PC-9 (cell line): ENCODE measurements at regions not wholly inside any gene's neighbourhood (a gene's known extent, or its start where the extent isn't known, plus 50 kb on each side); places are given as distances from the start of the nearest gene placed in this dataset.

Source experiments
- BruUV-seq: library from RNA; stranded (reverse); fragments of 400-500 nt; replicated peaks from 2 replicates; lab custom pipeline; 2021; lab: Mats Ljungman, UMichigan
- CTCF ChIA-PET: fragments of 300-600 bp; sonication (Branson Sonifier 250); formaldehyde crosslinking; loops from one replicate; lab custom pipeline; 2022; ENCODE audit warnings: antibody characterized with exemption; lab: Charles Lee
- POLR2A ChIA-PET: fragments of 300-600 bp; sonication (Branson Sonifier 250); formaldehyde crosslinking; loops from one replicate; lab custom pipeline; 2022; ENCODE audit warnings: antibody characterized with exemption; ENCODE audit not compliant: unreplicated experiment; lab: Charles Lee
- DNase-seq, 2 experiments: peaks; one replicate each; pipeline versions ENCODE4 v3.0.0 to v3.0.0-alpha.2; 2015 to 2022; ENCODE audit warnings: mixed read lengths in 1 of 2
- H2AFZ ChIP-seq: fragments of 200-600 bp; sonication (generic); 2 replicates; pipeline ENCODE4 v1.8.1; 2017; ENCODE audit warnings: antibody characterized with exemption
- H3F3A ChIP-seq: fragments of 200-600 bp; sonication (generic); 2 replicates; pipeline ENCODE4 v1.8.1; 2017; ENCODE audit warnings: antibody characterized with exemption, mild to moderate bottlenecking, low read depth; ENCODE audit not compliant: insufficient read depth
- H3K27ac ChIP-seq: fragments of 200-600 bp; sonication (generic); 2 replicates; pipeline ENCODE4 v1.6.1; 2016; ENCODE audit warnings: mixed run types
- H3K27me3 ChIP-seq: fragments of 200-600 bp; sonication (generic); 2 replicates; pipeline ENCODE4 v1.6.1; 2016; ENCODE audit warnings: low read depth, mixed run types; ENCODE audit not compliant: insufficient read depth
- H3K36me3 ChIP-seq: fragments of 200-600 bp; sonication (generic); 2 replicates; pipeline ENCODE4 v1.6.1; 2016; ENCODE audit warnings: low read depth, mixed run types
- H3K4me1 ChIP-seq: fragments of 200-600 bp; sonication (generic); replicated peaks from 2 replicates; pipeline ENCODE4 v1.6.1; 2016; ENCODE audit warnings: mixed run types; ENCODE audit not compliant: insufficient read depth
- H3K4me2 ChIP-seq: fragments of 200-600 bp; sonication (generic); 2 replicates; pipeline ENCODE4 v1.6.1; 2017; ENCODE audit warnings: mixed run types
- H3K4me3 ChIP-seq: fragments of 200-600 bp; sonication (generic); 2 replicates; pipeline ENCODE4 v1.6.1; 2016; ENCODE audit warnings: mixed run types
- H3K79me2 ChIP-seq: fragments of 200-600 bp; sonication (generic); 2 replicates; pipeline ENCODE4 v1.6.1; 2017; ENCODE audit warnings: low read depth, mixed run types
- H3K9me2 ChIP-seq: fragments of 200-600 bp; sonication (generic); 2 replicates; pipeline ENCODE4 v1.8.1; 2017; ENCODE audit warnings: mild to moderate bottlenecking; ENCODE audit not compliant: insufficient read depth
- H3K9me3 ChIP-seq: fragments of 200-600 bp; sonication (generic); 2 replicates; pipeline ENCODE4 v1.8.1; 2016; ENCODE audit warnings: low read depth; ENCODE audit not compliant: insufficient read depth
- H4K20me1 ChIP-seq: fragments of 200-600 bp; sonication (generic); 2 replicates; pipeline ENCODE4 v1.8.1; 2017; ENCODE audit not compliant: insufficient read depth
- CTCF ChIP-seq: fragments of 200-600 bp; sonication (generic); conservative IDR thresholded peaks from 2 replicates; pipeline ENCODE4 v1.6.1; 2017; ENCODE audit warnings: mixed run types, antibody characterized with exemption, mild to moderate bottlenecking, moderate library complexity
- EZH2 ChIP-seq: fragments of 200-600 bp; sonication (generic); IDR thresholded peaks from 2 replicates; pipeline ENCODE4 v1.8.0; 2017; ENCODE audit warnings: antibody characterized with exemption, low read depth
- intact Hi-C: fragments of 100-400 bp; cut with micrococcal nuclease; formaldehyde crosslinking; loops from one replicate; pipeline ENCODE4 v1.10.0; 2022; ENCODE audit not compliant: unreplicated experiment

- no peak overlapping the region for H3K4me3 ChIP-seq
- peaks cover 8% of the 10 kb centered on the region; the same call in 1 of the 2 replicates for H3K4me1 ChIP-seq
- BruUV-seq = no TSS peak
- TF ChIP-seq CTCF = no peak
- no peak for TF ChIP-seq EZH2
- H3K9me2 ChIP-seq = no peaks in the 10 kb centered on the region
- H3K79me2 ChIP-seq = no peaks in the 10 kb centered on the region
- no peaks in the 10 kb centered on the region for H4K20me1 ChIP-seq
- no peaks in the 10 kb centered on the region for H3K9me3 ChIP-seq
- H2AFZ ChIP-seq = peak overlapping the region; percentile 40; the same call in 1 of the 2 replicates
- H3K4me2 ChIP-seq = no peak overlapping the region
- no peak for DNase-seq
- H3K27ac ChIP-seq = no peak overlapping the region
- POLR2A ChIA-PET = no interaction called here
- no peaks in the 10 kb centered on the region for H3K36me3 ChIP-seq
- no peaks in the 10 kb centered on the region for H3F3A ChIP-seq
- intact Hi-C loops = no loop called here
- no peaks in the 10 kb centered on the region for H3K27me3 ChIP-seq
- CTCF ChIA-PET = no interaction called here
Observed at GRCh38 chr13:33651766-33652165, 166.2 kb upstream of the RFC3 start.

GRCh38 chr13:33657274-33657673, 160.7 kb upstream of the RFC3 start:
- Histone ChIP-seq H3K9me2 (no peaks in the 10 kb centered on the region), H3K9me3 (no peaks in the 10 kb centered on the region), H3K4me2 (no peak overlapping the region), H3K27ac (no peak overlapping the region), H3K4me3 (no peak overlapping the region), H2AFZ (no peak overlapping the region), H3K27me3 (no peaks in the 10 kb centered on the region), H3K36me3 (no peaks in the 10 kb centered on the region), H3K4me1 (no peaks in the 10 kb centered on the region), H3K79me2 (no peaks in the 10 kb centered on the region), H4K20me1 (no peaks in the 10 kb centered on the region), H3F3A (no peaks in the 10 kb centered on the region)
- intact Hi-C loops = no loop called here
- ChIA-PET CTCF (no interaction called here), POLR2A (no interaction called here)
- no TSS peak for BruUV-seq
- TF ChIP-seq CTCF (no peak), EZH2 (no peak)
- no peak for DNase-seq

- Histone ChIP-seq H4K20me1 (no peaks in the 10 kb centered on the region), H3K4me1 (no peaks in the 10 kb centered on the region), H3K9me3 (no peaks in the 10 kb centered on the region), H3K27me3 (no peaks in the 10 kb centered on the region), H3K9me2 (no peaks in the 10 kb centered on the region), H3K4me3 (no peak overlapping the region), H3K79me2 (no peaks in the 10 kb centered on the region), H3K36me3 (no peaks in the 10 kb centered on the region), H3K4me2 (no peak overlapping the region), H2AFZ (no peak overlapping the region), H3K27ac (no peak overlapping the region), H3F3A (no peaks in the 10 kb centered on the region)
- POLR2A ChIA-PET = no interaction called here
- no peak for TF ChIP-seq CTCF
- TF ChIP-seq EZH2 = no peak
- intact Hi-C loops = no loop called here
- no TSS peak for BruUV-seq
- no peak for DNase-seq
- CTCF ChIA-PET = interaction anchor here (0.6 kb wide), 1 partner anchor 810 kb away, joined by 8 read pairs; no protein-coding TSS in a partner anchor
Observed at GRCh38 chr13:33659466-33659865, 158.5 kb upstream of the RFC3 start.
